ENCODE measurements at regions not wholly inside any gene's neighbourhood (a gene's known extent, or its start where the extent isn't known, plus 50 kb on each side); places are given as distances from the start of the nearest gene placed in this dataset.
"Not testable (repeated sequence)": the region's sequence is repeated elsewhere in the genome, so short reads cannot be mapped to it uniquely, and the experiment has no call there.

DNA sequence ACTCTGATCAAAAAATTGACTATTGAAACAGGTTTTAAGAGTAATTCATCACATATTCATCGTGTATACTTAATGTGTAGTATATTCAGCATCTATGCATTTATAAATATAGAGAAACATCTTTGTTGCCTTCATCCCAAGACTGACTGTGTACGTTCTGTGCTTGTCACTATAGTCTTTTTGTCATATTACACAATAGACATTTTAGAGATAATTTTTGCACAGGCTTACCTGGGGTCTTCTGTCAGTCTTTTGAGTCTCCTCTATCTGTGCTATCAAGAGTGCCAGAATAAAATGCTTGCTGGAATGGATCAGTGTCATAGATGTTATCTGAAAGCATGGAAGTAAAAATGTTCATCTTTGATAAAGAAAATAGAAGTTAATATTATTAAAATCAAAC is 1047.7 kb upstream of the NRXN1 start:
- DNase-seq: no peak

DNA sequence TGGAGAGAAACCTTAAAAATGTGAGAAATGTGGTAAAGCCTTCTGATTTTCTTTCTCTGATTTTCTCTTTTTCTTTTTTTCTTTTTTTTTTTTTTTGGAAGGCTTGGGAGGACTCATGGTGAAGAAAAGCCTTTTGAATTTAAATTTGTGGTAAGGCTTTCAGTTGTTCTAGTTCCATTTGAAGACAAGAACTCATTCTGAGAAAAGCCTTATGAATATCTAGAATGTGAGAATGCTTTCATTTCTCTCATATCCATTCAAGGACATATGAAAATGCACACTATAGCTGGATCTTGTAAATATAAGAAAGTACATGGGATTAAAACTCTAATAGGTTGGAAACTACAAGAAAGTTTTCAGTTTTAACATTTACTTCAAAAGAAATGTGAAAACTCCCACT is 1045.2 kb upstream of the NRXN1 start:
- DNase-seq: no peak

DNA sequence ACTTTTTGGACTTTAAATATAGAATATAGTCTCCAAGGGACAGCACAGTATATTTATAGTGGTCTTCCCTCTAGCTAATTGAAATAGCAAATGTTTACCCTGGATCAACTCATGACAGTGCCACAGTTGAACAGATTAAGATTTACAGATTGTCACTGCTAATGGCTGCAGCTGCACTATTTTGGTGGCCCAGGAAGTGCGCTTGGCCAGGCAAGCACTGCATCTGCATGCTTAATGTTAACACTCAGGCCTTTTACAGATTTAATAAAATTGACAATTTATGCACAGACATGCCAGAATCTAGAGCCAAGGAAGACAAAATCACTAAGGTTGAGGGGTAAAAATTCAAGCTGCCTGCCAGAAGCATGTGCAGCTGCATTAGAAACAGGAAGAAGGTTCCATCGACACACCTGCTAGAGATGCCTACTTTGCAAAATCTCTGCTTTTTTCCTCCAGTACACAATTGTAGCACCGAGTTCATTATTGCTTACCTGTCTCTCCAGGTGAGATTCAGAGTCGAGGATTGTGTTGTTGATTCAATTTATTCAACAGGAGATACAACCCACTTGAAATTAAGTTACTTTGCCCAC is 1042.3 kb upstream of the NRXN1 start:
- no peak for DNase-seq

DNA sequence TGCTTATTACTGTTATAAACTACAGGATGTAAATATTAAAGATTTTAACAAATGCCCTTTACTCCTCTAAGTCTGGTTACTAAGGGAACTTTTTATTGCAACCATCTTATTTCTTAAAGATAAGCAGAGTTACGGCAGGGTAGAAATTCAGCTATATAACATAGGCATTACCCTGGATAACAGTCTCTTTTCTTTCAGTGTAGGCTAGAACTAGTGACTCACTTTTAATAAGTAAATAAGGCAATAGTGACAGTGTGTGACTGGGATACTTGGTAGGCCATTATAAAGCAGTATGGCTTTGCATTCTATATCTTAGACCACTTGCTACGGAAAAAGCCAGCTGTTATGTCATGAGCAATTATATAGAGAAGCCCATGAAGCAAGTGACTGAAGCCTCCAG is 1041.0 kb upstream of the NRXN1 start:
- DNase-seq: peak; percentile 12

DNA sequence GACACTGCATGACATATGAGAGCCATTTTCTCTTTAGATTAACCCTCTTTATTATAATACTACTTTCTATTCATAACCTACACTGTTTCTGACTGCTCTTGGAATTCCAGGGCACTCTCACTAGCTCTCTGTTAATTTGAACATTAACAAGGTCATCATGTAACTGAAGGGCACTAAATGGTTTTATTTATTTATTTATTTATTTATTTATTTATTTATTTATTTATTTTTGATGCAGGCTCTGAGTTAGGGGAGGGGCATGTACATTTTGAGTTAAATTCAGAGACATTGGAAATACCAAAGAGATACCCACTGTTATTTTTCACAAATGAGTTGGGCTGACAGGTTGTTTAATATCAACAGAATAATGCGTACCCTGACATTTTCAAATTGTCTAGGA is 1038.7 kb upstream of the NRXN1 start:
- DNase-seq: no peak

DNA sequence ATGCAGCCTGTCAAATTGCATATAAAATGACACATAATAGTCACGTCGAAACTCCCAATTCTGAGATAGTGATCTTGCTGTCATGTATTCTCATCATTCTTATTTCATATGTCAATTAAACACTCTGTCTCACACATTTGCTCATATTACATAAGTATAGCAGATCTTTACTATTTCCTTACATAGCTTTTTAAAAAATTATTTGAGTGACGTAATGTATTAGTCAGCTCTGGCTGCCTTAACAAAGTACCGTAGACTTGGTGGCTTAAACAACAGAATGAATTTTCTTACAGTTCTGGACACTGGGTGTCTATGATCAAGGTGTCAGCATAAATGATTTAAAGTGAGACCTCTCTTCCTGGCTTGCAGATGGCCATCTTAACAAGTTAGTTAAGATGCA is 1032.3 kb upstream of the NRXN1 start:
- no peak for DNase-seq

DNA sequence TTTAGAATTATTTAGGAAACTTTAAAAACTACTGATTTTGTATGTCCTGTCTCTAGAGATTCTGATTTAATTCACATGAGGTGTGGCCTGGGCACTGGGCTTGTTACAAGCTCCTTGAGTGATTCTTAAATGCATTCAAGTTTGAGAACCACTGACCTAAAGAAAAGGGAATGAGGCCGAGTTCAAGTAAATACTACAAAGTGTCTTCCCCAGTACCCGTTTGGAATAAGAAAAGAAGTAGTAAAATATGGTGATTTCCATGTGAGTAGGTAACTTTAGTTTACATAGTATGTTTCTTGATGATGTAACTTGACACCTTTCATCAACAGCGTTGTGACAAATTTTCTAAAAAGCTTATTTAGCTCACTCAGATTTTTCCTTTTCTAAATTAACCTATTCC is 1022.9 kb upstream of the NRXN1 start:
- DNase-seq: no peak

DNA sequence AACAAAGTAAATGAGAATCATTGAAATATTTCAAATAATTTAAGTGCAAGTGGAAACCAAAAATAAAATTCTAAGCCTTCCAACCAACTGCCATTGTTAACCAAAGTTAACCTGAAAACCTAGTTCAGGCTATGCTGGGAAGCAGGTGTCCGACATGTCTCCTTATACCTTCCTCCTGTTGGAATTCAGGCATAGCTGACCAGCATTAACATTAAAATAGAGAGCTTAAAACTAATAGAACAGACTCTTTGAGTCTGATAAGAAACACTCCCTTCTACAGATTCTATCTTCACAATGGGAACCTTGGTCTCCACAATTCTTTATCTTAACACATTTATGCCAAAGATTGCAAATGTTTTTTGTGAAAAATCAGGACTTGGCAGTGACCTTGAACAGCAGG is 1004.9 kb upstream of the NRXN1 start:
- no peak for DNase-seq

DNA sequence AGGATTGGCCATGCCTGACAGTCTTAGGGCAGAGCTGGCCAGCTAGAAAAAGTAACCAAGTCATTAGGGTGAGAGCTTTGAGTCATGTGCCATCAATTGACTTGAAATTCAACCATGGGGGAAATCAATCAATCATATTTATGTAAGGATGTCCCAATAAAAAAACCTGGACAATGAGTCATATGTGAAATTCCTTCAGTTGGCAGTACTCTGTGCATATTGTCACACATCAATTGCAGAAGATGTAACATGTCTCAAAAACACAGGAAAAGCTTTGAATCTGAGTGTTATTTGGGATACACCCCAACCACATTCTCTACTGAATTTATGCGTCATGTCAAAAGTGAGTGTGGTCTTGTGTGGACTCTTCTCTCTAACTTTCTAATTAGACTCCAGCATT is 1004.1 kb upstream of the NRXN1 start:
- DNase-seq: no peak

DNA sequence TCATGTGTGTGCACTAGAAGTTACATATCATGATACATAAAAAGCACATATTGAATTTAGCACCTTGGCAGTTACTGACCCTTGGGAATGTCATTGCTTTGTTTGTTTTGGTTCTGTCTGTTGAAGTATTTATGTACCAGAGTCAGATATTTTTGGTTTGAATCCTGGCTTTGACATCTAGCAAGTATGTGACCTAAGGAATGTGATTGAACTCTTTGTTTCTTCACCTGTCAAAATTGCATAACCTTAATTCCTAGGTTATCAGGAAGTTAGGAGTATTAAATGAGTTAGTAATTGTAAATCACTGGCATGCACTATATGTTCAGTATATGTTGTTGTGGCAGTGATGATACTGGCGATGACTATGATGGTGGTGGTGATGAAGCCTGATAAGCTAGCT is 1003.5 kb upstream of the NRXN1 start:
- DNase-seq: no peak

DNA sequence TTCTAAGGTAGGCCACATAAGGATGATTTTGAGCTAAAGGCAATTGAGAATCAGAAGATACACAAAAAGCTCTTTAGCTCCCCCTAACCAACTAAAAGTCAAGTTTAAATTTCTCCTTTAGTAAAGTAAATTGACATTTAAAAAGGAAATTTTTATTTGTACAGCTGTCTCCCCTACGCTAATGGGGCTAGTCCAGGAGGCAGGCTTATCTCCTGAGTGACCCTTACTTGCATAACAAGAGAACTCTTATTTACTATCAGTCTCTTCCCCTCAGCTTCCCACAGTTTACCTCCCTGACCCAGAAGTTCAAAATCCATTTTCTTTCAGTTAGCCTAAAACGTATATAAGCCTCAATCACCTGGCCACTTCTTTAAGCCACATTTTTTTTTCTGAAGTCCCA is 1002.8 kb upstream of the NRXN1 start:
- DNase-seq: no peak

DNA sequence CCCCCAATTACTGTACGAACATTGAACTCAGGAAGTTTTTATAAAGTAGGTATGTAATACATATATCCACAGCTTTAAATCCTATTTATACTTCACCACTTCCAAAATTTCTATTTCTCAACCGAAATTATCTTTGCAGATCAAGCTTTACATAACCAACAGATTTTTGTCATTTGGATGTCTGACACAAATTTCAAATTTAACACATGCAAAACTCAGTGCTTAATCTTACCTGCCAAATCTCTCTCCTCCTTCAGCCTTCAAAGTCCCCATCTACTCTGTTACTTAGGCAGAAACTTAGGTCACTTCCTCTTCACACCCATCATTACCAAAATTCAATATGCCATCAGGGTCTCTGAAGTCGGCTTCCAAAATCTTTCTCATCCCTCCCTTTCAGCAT is 990.1 kb upstream of the NRXN1 start:
- DNase-seq: no peak

DNA sequence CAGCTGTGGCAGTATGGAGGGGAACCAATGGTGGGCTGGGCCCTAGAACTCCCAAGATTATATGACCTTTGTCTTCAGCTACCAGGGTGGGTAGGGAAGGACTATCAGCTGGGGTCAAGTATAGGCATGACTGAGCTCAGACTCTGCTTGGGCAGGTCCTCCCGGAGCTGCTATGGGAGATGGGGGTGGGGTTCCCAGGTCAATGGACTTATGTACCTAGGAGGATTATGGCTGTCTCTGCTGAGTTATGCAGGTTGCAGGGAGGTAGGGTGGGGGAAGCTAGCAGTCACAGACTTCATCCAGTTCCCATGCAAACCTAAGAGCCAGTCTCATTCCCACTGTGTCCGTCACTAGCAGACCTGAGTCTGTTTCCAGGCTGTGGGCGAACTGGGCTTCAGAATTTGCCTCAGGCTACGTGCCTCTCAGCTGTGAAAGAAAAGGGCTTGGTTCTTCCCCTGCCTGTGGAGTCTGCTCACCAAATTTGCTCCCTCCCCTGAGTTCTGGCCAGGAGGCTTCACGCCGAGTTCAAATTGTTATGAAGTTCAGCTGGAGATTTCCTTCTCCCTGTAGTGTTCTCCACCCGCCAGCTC is 985.8 kb upstream of the NRXN1 start:
- DNase-seq: peak; percentile 45

DNA sequence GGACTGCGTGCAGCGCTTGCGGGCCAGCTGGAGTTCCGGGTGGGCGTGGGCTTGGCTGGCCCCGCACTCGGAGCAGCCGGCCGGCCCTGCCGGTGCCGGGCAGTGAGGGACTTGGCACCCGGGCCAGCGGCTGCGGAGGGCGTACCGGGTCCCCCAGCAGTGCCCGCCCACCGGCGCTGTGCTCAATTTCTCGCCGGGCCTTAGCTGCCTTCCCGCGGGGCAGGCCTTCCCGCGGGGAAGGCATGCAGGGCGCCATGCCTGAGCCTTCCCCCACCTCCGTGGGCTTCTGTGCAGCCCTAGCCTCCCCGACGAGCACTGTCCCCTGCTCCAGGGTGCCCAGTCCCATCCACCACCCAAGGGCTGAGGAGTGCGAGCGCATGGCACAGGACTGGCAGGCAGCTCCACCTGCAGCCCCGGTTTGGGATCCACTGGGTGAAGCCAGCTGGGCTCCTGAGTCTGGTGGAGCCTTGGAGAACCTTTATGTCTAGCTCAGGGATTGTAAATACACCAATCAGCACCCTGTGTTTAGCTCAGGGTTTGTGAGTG is 975.0 kb upstream of the NRXN1 start:
- DNase-seq: not testable (repeated sequence)

DNA sequence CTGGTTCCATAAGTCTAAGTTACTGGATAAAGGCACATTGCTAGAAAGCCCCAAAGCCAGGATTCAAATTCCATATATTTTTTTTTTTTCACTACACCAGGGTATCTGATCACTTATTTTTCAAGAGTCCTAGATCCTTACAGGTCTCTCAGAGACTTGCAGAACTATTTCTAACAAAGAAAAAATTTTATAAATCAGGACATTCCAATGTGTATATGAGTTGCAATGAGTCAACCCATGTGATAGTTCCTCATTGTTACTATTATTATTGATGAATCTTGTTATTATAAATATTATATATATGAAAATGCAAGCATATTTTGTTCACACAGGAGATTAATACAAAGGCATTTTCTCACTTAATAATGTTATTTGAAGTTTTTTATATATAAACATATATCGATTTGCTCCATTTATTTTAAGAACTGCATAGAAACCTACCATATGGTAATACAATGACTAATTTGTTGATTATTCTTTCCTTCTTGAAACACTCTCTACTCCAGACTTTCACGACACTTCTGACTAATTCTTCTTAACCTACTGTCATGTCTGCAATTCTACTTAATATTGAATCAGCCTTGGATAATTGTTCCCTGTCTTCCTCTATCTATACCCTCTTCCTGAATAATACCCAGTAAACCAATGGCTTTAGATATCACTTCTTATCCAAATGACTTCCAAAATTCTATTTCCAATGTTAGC is 968.4 kb upstream of the NRXN1 start:
- no peak for DNase-seq

DNA sequence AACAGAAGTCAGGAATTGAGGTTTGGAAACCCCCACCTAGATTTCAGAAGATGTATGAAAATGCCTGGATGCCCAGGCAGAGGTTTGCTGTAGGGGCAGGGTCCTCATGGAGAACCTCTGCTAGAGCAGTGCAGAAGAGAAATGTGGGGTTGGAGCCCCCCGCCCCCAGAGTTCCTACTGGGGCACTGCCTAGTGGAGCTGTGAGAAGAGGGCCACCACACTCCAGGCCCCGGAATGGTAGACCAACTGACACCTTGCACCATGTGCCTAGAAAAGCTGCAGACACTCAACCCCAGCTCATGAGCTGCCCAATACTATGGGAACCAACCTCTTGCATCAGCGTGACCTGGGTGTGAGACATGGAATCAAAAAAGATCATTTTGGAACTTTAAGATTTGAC is 967.0 kb upstream of the NRXN1 start:
- no peak for DNase-seq

DNA sequence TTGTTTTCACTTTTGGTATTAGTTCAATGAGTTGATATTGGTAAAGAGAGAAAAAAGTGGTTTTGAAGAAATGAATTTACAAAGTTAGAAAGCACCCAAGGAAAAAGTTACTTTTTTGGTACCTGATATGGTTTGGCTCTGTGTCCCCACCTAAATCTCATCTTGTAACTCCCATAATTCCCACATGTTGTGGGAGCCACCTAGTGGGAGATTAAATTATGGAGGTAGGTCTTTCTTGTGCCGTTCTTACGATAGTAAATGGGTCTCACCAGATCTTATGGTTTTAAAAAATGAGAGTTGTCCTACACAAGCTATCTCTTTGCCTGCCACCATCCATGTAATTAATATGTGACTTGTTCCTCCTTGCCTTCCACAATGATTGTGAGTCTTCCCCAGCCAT is 965.6 kb upstream of the NRXN1 start:
- peak; percentile 32 for DNase-seq

DNA sequence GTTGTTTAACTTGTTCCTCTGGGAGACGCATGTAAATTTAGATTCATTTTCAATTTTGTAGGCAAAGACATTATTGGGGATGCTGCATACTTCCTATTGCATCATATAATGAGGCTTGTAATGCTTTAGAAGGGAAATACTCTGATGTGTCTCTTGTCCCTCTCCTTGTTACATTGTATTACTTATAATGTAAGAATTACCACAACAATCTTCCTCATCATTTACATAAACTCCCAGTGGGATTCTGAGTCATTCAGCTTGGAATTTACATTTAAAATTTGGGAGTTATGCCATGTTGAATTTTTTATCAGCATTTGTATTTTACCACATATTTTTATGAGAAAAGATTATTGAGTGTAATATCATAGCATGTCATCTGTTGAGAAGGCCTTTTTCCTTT is 963.4 kb upstream of the NRXN1 start:
- DNase-seq: no peak

DNA sequence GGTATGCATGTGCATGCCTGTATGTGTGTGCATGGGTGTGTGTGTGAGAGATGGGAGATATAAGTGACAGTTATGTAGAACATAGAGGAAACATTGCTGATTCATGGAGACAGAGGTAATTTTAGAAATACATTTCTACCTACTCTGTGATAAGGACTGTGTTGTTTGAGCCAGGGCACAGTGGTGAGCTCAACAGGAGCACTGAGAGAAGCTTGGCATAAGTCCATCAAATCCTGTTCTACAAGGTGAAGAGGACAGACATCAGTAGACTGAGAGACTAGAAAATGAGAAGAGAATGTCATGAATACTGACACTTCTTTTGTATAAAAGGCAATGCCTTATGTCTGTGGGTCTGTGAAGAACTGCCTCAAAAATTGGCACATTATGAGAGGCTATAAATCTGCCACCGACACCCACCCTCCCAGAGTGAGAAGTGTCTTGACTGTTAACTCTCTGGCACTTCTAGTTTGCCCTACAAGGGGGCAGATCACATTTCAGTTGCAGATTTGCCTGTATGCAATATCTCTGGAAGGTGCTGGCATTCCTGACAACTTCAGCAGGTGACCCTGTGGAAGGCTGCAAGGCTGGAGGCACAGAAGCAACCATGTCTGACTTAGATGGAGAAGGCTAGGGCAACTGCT is 962.3 kb upstream of the NRXN1 start:
- no peak for DNase-seq

DNA sequence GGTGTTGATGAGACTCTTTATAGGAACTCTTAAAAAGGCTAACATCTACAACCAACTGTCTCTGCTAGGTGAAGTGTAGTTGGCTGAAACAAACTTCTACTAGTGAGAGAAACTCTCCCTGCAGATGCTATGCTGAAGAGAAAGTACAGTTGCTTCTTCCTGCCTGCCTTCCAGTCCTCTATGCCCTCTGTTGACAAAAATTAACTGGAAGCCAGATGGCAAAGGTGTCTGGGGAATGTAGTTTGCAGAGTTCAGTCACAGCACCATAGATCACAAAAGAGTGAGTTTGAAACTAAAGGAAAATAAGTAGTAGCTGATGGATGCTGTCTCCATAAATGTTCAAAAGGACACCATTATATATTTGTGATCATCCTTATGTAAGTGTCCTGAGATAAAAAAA is 958.8 kb upstream of the NRXN1 start:
- DNase-seq: peak; percentile 5

DNA sequence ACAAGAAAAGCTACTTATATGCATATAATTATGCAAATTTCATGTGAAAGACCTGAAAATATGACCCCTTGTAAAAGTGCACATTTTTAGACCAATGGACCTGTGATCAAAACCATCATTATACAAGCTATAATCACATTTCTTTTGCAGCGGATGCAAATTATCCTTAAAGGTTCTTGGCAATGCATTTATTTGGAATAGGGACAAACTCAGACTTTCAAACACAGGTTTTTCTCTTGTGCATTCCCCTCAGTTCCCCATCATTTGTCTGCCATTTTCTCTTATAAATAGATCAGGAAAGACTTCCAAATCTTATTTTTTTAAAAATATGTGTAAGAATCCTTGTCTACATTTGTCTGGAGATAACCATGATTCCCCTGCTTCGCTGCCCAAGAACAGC is 954.2 kb upstream of the NRXN1 start:
- no peak for DNase-seq

DNA sequence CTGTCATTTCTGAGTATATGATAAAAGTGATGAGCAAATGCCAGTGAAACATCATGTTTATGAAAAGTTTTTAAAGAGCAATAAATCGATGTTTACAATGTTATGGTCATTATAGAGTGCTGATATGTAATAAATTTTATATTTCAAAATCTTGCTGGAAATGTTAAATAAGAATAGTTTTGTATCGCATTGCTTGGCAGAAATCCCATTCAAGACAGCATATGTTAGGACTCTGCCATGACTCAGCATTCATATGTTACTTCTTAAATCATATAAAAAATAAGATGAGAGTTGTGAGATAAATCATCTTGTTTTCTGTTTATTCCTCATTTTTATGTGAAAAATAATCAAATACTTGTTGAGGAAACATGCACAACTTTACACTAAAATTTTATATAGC is 949.9 kb upstream of the NRXN1 start:
- DNase-seq: no peak

DNA sequence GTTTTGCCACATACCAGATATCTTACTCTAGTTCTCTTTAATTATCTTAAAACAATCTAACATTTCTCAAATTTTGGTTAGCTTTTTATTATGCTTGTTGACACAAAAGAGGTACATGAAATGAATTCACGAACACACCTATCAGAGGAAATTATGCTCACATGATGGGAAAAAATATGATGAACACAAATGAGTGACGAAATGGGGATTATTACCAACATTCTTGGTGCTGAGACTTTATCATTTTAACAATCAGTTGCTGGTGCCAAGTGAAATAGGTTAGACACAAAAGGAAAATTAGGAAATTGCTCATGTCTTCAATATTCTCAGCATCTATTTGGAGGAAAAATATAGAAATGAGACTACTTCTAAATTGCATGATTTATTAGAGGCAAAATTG is 944.7 kb upstream of the NRXN1 start:
- DNase-seq: no peak

DNA sequence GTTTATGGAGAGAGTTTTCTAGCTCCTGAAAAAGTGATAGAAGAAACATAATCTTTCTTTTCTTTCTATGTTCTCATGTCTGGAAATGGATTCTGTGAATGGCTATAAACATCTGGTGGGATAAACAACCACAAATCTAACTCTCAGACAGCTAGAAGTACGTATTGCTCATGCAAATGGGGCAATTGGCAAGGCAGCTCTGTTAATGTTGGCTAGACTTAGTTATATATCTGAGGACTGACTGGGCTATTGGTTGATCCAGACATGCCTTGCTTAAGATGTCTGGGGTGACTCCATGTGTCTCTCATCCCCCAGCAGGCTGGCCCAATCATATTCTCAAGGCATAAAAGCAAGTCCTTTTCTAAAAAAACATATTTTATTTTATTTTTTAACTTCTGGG is 939.2 kb upstream of the NRXN1 start:
- DNase-seq: no peak

All from NCI-H82 (cell line).